ENCODE measurements at regions not wholly inside any gene's neighbourhood (a gene's known extent, or its start where the extent isn't known, plus 50 kb on each side); places are given as distances from the start of the nearest gene placed in this dataset.

DNA sequence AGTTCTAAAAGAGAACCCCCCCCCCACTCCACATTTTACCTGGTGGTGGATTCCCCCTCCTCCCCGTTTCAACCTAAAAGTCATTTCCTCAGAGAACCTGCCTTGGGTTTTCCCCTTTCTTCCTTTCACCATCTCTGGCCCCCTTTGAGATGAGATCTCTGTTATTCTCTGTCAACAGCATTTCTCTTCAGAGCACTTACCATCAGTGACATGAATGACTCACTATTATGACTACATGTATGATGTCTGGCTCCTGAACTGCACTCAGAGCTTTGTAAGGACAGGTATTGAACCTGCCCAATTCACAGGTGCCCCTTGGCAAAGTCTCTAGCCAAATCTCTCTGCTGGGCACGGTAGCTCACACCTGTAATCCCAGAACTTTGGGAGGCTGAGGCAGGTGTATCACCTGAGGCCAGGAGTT, 61.4 kb upstream of the JARID2 start (continued):
- TF ChIP-seq, protein P1, sequence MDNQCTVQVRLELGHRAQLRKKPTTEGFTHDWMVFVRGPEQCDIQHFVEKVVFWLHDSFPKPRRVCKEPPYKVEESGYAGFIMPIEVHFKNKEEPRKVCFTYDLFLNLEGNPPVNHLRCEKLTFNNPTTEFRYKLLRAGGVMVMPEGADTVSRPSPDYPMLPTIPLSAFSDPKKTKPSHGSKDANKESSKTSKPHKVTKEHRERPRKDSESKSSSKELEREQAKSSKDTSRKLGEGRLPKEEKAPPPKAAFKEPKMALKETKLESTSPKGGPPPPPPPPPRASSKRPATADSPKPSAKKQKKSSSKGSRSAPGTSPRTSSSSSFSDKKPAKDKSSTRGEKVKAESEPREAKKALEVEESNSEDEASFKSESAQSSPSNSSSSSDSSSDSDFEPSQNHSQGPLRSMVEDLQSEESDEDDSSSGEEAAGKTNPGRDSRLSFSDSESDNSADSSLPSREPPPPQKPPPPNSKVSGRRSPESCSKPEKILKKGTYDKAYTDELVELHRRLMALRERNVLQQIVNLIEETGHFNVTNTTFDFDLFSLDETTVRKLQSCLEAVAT (IDR thresholded peaks at IDR 0.05): no peak
- TF ChIP-seq MYB (IDR thresholded peaks at IDR 0.05; ENCODE audit: borderline replicate concordance, low read depth, low read length) (no peak), RBBP5 (conservative IDR thresholded peaks at IDR 0.05) (no peak), SMAD5 (IDR thresholded peaks at IDR 0.05; ENCODE audit: low read depth) (no peak), HDAC2 (IDR thresholded peaks at IDR 0.05) (no peak), RCOR1 (conservative IDR thresholded peaks at IDR 0.05; ENCODE audit: low read depth, low read length) (no peak), POU2F2 (IDR thresholded peaks at IDR 0.05; ENCODE audit: borderline replicate concordance, low read depth, low read length) (no peak), MTA3 (IDR thresholded peaks at IDR 0.05; ENCODE audit: borderline replicate concordance, low read length) (no peak), SREBF1 (IDR thresholded peaks at IDR 0.05; ENCODE audit: low read length) (no peak), CBX3 (IDR thresholded peaks at IDR 0.05; ENCODE audit: borderline replicate concordance, low read depth) (no peak), SREBF2 (IDR thresholded peaks at IDR 0.05; ENCODE audit: low read length) (no peak), EP300 (IDR thresholded peaks at IDR 0.05; ENCODE audit: borderline replicate concordance in 1 of 2, control insufficient read depth in 1 of 2, low read depth in 2 of 2, low read length in 2 of 2) (no peak), BMI1 (IDR thresholded peaks at IDR 0.05; ENCODE audit: borderline replicate concordance) (no peak), CREM (IDR thresholded peaks at IDR 0.05; ENCODE audit: low read depth) (peak; percentile 16; the same call in 1 of the 2 replicates), MEF2A (IDR thresholded peaks at IDR 0.05; ENCODE audit: insufficient read depth, low read depth, low read length) (no peak), FOS (IDR thresholded peaks at IDR 0.05; ENCODE audit: borderline replicate concordance, extremely low read depth, insufficient read length) (no peak), KDM1A (IDR thresholded peaks at IDR 0.05; ENCODE audit: borderline replicate concordance) (no peak), SUZ12 (IDR thresholded peaks at IDR 0.05; ENCODE audit: unreplicated experiment) (no peak)
- TF ChIP-seq, protein P2, sequence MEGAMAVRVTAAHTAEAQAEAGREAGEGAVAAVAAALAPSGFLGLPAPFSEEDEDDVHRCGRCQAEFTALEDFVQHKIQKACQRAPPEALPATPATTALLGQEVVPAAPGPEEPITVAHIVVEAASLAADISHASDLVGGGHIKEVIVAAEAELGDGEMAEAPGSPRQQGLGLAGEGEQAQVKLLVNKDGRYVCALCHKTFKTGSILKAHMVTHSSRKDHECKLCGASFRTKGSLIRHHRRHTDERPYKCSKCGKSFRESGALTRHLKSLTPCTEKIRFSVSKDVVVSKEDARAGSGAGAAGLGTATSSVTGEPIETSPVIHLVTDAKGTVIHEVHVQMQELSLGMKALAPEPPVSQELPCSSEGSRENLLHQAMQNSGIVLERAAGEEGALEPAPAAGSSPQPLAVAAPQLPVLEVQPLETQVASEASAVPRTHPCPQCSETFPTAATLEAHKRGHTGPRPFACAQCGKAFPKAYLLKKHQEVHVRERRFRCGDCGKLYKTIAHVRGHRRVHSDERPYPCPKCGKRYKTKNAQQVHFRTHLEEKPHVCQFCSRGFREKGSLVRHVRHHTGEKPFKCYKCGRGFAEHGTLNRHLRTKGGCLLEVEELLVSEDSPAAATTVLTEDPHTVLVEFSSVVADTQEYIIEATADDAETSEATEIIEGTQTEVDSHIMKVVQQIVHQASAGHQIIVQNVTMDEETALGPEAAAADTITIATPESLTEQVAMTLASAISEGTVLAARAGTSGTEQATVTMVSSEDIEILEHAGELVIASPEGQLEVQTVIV (IDR thresholded peaks at IDR 0.05; ENCODE audit: borderline replicate concordance, partially characterized antibody): no peak
- TF ChIP-seq, protein P3, sequence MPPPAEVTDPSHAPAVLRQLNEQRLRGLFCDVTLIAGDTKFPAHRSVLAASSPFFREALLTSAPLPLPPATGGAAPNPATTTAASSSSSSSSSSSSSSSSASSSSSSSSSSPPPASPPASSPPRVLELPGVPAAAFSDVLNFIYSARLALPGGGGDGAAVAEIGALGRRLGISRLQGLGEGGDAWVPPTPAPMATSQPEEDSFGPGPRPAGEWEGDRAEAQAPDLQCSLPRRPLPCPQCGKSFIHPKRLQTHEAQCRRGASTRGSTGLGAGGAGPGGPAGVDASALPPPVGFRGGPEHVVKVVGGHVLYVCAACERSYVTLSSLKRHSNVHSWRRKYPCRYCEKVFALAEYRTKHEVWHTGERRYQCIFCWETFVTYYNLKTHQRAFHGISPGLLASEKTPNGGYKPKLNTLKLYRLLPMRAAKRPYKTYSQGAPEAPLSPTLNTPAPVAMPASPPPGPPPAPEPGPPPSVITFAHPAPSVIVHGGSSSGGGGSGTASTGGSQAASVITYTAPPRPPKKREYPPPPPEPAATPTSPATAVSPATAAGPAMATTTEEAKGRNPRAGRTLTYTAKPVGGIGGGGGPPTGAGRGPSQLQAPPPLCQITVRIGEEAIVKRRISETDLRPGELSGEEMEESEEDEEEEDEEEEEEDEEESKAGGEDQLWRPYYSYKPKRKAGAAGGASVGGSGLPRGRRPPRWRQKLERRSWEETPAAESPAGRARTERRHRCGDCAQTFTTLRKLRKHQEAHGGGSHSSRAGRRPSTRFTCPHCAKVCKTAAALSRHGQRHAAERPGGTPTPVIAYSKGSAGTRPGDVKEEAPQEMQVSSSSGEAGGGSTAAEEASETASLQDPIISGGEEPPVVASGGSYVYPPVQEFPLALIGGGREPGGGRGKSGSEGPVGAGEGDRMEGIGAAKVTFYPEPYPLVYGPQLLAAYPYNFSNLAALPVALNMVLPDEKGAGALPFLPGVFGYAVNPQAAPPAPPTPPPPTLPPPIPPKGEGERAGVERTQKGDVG (CRISPR knock-in tag; IDR thresholded peaks at IDR 0.05): no peak
- TF ChIP-seq, protein P4, sequence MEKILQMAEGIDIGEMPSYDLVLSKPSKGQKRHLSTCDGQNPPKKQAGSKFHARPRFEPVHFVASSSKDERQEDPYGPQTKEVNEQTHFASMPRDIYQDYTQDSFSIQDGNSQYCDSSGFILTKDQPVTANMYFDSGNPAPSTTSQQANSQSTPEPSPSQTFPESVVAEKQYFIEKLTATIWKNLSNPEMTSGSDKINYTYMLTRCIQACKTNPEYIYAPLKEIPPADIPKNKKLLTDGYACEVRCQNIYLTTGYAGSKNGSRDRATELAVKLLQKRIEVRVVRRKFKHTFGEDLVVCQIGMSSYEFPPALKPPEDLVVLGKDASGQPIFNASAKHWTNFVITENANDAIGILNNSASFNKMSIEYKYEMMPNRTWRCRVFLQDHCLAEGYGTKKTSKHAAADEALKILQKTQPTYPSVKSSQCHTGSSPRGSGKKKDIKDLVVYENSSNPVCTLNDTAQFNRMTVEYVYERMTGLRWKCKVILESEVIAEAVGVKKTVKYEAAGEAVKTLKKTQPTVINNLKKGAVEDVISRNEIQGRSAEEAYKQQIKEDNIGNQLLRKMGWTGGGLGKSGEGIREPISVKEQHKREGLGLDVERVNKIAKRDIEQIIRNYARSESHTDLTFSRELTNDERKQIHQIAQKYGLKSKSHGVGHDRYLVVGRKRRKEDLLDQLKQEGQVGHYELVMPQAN (conservative IDR thresholded peaks at IDR 0.05): no peak

All from GM12878 (cell line).